Dedifferentiated amniotic fluid mesenchymal stem cell (primary cell): ENCODE measurements at regions not wholly inside any gene's neighbourhood (a gene's known extent, or its start where the extent isn't known, plus 50 kb on each side); places are given as distances from the start of the nearest gene placed in this dataset.

ENCODE experiments used
- DNase-seq: peaks from one replicate; pipeline ENCODE4 v3.0.0-alpha.2; 2016; ENCODE audit errors: extremely low spot score

DNA sequence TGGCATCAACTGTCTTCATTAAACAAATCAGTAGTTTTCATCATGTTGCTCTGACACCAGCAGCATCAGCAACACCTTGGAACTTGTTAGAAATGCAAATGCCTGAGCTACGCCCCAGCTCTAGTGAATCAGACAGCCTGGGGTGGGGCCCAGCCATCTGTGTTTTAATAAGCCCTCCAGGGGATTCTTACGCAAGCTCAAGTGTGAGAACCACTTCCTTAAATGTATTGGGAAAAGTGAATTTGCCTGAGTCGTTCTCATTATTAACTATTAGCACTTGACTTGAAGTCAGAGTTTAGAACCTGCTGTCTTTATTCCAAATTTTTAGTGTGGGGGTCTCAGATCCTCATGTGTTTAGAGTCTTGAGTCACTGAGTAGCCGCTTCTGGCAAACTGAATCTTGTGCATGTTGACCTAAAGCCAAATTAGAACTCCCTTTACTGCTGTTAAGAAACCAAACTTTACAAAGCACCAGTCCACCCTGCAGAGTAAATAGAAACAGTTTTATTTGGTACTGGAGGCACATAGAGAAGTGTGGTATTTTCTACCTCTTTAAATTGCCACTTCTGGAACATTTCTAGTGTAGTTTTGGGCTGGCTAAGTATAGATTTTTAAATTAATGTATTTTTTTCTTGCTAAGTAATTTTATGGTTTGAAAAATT, 137.4 kb upstream of the COX10 start:
- no peak for DNase-seq

DNA sequence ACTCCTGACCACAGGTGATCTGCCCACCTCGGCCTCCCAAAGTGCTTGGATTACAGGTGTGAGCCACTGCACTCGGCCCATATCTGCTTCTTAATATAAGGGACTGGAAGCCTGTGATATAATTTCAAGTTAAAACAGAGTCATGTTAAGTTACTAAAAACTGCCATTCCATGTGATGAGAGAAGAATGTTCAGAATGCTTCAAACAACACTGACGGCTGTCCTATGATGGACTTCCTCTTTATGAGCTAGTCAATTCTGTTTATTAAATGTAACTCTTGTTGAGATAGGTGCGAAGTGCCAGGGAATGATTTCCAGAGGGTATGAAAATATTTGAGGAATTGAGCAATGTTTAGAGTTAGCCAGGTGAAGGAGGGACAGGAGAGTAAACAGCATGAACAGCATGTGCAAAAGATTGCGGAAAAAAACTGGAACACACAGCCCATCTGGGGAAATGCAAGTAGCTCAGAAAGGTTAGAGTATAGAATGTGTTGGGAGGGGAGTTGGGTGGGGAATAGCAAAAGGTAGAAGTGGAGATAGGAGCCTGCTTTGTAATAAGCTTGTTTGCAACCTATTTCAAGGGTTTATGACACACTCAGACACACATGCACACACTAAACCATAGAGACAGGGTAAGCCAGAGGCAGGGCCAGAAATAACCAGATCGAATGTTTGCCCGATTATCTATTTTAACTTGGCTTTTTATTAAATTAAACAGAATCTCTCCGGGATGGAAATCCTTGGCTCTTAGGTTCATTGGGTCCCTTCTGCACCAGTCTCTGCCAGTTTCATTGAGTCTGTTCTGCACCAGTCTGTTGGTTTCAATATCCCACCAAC, 135.6 kb upstream of the COX10 start:
- no peak for DNase-seq

- DNase-seq, result no peak
Observed at GRCh38 chr17:13939222-13939621, 130.1 kb upstream of the COX10 start.

DNA sequence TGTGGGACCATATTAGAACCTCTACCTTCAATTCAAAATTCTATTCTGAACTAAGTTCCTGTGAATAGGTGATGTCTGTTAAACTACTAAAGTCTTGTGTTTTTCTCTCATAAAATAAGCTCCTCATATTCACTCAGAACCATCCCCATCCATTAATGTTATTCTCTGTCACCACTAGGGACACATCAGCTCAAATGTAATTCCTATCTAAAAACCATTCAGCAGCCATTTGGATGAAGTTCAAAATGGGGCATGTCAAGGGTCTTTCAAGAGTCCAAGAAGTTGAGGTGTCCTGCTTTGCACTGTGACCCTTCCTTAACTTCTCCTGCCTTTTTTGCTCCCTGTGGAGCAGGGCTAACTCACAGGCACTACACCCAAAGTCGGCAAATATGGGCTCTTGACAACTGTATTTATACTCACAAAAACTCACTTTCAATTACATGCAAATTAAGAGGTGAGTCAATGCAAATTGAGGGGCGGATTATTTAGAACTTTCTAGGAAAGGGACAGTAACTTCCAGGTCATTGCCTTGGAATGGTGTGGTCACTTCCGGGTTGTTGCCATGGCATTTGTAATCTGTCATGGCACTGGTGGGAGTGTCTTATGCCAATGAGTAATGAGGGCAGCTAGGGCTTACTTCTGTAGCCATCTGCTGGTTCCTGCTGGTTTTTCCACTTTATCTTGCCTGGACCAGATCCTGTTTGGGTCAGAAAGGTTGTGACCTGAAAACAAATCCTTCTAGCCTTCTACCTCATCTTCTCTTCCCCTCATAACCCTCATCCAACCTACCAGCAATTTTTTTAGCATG, 128.2 kb upstream of the COX10 start:
- no peak for DNase-seq

DNA sequence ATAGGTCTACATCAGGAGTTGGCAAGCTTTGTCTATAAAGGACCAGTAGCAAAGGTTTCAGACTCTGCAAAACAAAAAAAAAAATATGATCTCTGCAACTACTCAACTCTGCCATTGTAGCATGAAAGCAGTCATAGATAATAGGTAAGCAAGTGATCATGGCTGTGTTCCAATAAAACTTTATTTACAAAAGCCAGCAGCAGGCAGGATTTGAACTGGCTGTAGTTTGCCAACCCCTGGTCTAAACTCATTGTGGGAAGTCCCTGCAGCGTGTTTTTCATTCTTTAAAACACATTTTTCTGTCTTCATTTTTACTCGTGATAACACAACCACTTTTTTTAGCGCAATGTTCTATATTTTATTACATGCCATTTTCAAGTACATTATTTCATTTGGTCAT, 127.5 kb upstream of the COX10 start:
- no peak for DNase-seq

DNA sequence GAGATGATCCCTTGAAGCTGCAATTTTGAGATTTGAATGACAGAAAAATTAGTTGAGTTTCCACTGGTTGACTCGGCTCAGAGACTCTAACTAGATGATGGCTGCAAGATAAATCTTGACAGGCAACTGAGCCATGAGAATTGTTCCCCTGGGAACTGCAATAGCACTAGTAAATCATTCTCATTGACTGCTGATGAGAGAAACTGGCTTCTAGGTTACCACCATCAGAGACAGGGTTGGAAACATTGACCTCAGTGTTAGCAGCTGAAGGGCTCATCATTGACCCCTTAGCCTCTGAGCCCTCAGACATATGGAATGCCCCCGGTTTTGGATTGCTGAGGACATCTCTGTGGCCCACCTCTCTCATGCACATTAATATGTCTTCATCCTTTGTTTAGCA, 125.4 kb upstream of the COX10 start:
- DNase-seq, result no peak

- no peak for DNase-seq
Observed at GRCh38 chr17:13947499-13947898, 121.8 kb upstream of the COX10 start.

DNA sequence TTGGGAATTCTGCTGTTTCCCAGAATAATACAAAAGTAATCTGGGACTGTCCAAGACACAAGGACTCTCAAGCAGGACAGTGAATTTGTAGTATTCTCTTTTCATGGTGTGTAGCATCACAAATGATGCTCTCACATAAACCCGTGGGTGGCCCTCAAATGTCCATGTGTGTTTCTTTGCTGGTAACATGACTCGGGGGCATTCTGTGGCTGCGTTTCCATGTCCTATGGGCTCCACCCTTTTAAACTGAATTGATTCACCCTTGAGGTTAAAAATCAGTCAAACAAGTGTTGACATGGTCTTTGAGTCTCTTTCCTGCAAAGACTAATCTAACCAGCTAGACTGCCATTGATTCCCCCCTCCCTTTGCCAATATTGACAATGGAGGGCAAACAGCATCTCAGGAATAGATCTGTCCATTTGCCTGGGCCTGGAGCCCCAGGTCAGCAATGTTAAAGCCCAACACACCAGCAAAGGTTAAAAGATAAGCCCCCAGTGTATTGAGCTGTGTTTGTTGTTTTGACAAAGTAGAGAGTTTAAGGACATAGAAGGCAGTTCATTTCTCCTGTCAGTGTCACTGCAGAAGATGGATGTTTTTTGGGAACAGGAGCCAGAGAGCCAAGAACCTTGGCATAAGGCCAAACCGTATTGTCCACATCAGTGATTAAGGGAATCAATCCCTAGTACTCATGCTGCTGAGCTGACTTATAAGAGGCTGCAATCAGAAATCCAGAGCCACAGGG, 117.1 kb upstream of the COX10 start:
- no peak for DNase-seq

- DNase-seq, result no peak
Observed at GRCh38 chr17:13953841-13954240, 115.5 kb upstream of the COX10 start.

- no peak for DNase-seq
Observed at GRCh38 chr17:13957636-13958035, 111.7 kb upstream of the COX10 start.

DNA sequence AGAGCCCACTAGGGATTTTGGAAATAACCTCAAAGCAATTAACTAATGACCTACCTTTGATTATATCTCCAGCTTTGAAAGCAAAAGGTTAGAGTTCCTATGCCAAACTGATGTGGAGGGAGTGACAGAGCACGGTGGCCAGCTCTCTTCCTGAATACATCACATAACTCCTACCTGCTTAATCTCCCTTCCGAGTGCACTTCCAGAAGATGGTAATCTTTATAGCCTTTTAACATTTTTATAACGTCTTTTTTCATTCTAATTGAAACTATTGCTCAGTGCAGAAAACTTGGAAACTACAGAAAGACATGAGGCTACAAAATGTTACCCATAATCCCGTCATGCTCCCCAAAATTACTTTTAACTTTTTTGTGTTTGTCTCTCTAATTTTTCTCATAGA, 110.5 kb upstream of the COX10 start:
- DNase-seq, result no peak

DNA sequence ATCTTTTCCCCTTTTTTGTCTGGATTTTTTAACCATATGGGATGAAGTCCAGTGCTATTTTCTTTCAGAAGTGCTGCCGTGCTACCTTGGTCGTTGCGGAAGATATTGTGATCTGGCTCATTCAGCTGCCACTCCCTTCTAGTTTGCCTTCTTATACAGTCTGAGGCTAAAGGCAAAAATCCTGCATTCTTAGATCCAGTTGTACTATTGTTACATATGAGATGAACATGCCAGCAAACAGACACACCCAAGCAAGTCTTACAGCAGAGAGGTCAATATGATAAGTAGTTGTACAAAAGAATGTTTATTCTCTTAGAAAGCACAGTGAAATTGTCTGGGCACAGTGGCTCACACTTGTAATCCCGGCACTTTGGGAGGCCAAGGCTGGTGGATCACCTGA, 108.0 kb upstream of the COX10 start:
- no peak for DNase-seq

DNA sequence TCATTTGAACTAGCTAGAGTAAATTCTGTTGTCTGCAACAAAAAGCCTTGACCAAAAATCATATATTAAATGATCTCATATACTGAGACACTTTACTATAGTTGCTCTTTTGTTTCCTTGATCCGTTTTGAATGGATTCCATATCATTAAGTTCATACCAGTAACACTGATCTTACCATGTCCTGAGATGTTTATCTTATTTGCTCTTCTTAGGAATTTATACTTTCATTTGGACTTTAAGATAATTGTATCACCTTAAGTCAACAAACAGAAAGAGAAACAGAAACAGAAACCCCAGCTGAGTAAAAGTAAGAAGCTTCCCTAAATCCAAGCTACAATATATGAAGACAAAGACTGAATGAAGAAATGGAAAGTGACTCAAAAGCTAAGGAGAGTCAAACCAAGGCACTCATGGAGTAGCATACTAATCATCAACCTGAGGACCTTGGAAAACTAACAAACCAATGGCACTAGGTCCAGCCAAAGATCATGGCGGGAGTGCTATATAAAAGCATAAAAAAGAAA, 106.5 kb upstream of the COX10 start:
- no peak for DNase-seq

GRCh38 chr17:13967416-13967815, 101.9 kb upstream of the COX10 start:
- DNase-seq, result no peak

DNA sequence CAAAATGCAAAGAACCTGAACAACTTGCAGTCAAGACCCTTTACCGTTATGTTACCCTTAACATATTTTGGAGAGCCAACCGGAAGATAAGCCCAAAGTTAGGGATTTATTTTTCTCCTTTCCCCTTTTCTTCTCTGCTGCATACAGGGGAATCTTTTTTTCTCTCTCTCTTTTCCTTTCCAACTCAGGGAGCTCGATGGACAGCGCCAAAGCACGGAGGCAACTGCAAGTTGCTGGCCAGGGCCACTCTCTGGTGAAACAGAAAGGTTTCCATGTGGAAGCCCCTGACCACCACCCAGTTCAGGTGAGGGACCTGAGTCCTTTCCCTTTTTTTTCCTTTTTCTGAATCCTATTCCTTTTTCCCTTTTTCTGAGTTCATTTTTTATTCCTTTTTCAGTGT, 98.8 kb upstream of the COX10 start:
- DNase-seq, result no peak

- DNase-seq, result no peak
Observed at GRCh38 chr17:13973960-13974651, 95.2 kb upstream of the COX10 start.

DNA sequence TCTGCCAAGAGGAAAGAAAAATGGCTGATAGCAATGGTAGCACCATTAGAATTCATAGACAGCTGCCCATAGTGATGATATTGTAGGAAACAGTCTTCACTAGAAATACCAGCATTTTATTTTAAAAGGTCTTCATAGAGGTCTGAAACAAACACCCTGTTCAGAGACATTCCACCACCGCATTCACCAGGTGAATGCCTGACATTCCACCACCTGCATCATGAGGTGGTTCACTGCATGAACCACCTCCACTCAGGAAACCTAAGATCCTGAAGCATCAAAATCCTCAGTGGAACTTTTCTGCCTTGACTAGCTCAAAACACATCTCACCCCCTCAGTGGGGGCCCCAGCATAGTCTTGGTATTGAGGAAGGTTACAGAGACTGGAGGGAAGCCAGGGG, 91.5 kb upstream of the COX10 start:
- no peak for DNase-seq

DNA sequence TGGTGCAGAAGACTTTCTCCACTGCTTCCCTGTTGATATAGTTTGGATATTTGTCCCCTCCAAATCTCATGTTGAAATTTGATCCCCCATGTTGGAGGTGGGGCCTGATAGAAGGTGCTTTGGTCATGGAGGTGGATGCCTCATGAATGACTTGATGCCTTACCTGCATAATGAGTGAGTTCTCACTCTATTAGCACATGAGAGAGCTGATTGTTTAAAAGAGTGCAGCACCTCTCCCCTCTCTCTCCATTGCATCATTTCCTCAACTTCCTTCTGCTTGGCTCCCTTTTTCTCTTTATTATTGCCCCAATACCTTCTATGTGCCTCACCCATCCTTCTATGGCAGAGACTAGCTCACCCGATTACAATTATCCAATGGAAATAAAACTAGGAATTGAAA, 90.8 kb upstream of the COX10 start:
- no peak for DNase-seq

- DNase-seq, result no peak
Observed at GRCh38 chr17:13981881-13982280, 87.4 kb upstream of the COX10 start.

GRCh38 chr17:13984956-13985355, 84.3 kb upstream of the COX10 start:
- DNase-seq, result no peak

DNA sequence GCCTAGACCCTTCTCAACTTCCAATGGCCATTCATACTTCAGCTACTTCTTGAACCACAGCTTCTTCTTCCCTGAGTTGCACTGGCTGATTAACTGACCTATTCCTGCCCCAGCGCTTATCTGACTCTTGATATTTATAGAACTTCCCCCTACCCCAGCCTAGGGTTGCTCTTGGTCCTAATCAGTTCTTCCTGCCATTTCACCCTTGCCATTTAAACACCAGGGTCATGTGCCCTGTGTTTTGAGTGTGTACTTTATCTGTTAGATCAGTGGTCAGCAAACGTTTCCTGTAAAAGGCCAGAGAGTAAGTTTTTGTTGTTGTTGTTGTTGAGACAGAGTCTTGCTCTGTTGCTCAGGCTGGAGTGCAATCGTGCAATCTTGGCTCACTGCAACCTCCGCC, 82.4 kb upstream of the COX10 start:
- DNase-seq, result no peak
